B cell (primary cell): ENCODE measurements at regions not wholly inside any gene's neighbourhood (a gene's known extent, or its start where the extent isn't known, plus 50 kb on each side); places are given as distances from the start of the nearest gene placed in this dataset.

Experiments
- ATAC-seq: fragments of 200-7000 bp; cut with Tn5 transposase; one replicate; pipeline ENCODE4 v1.10.0; 2021; ENCODE audit warnings: low read depth, mild to moderate bottlenecking, moderate number of reproducible peaks, moderate library complexity
- CTCF ChIA-PET: fragments of 350-600 bp; sonication (Branson Sonifier 250); formaldehyde crosslinking; loops from one replicate; lab custom pipeline; 2021; ENCODE audit warnings: antibody characterized with exemption, inconsistent platforms; lab: Charles Lee
- POLR2A ChIA-PET: fragments of 350-600 bp; sonication (Branson Sonifier 250); formaldehyde crosslinking; loops from one replicate; lab custom pipeline; 2021; ENCODE audit warnings: antibody characterized with exemption; lab: Charles Lee
- DNase-seq: peaks from one replicate; pipeline ENCODE4 v3.0.0; 2013
- H2AFZ ChIP-seq: 2 replicates; pipeline ENCODE4 v1.6.1; 2012; ENCODE audit warnings: mild to moderate bottlenecking, low read depth, low read length; ENCODE audit not compliant: insufficient read depth, poor library complexity, severe bottlenecking
- H3K27ac ChIP-seq, 2 donors: 1 replicate in 1 of 2; 2 replicates in 1 of 2; pipeline ENCODE4 v1.5.1; 2012 to 2013; ENCODE audit warnings: low read length in 2 of 2, mild to moderate bottlenecking in 2 of 2, moderate library complexity in 1 of 2
- H3K27me3 ChIP-seq, 4 experiments: fragments of 200-600 bp in 1 of 4; sonication (generic) in 1 of 4; replicated peaks in 1 of 4; 1 replicate in 2 of 4; 2 replicates in 2 of 4; pipeline versions ENCODE4 v1.6.1 to v1.7.0; 2013 to 2016; ENCODE audit warnings: low read length in 3 of 4, mild to moderate bottlenecking in 2 of 4, mixed read lengths in 1 of 4, moderate library complexity in 1 of 4; ENCODE audit not compliant: insufficient read depth in 4 of 4, control insufficient read depth in 3 of 4; ENCODE audit errors: control extremely low read depth in 1 of 4
- H3K36me3 ChIP-seq, 2 experiments: replicated peaks in 1 of 2; 1 replicate in 1 of 2; 2 replicates in 1 of 2; pipeline versions ENCODE4 v1.6.1 to v1.7.1; 2013; ENCODE audit warnings: low read length in 1 of 2; ENCODE audit not compliant: insufficient read depth in 2 of 2, control insufficient read depth in 1 of 2; ENCODE audit errors: control extremely low read depth in 1 of 2, extremely low read depth in 1 of 2
- H3K4me1 ChIP-seq, 2 donors: fragments of 200-600 bp in 1 of 2; sonication (generic) in 1 of 2; 1 replicate in 1 of 2; 2 replicates in 1 of 2; pipeline versions ENCODE4 v1.5.1 to v1.6.1; 2013 to 2017; ENCODE audit warnings: low read length in 2 of 2; ENCODE audit not compliant: control insufficient read depth in 2 of 2, insufficient read depth in 2 of 2
- H3K4me2 ChIP-seq: replicated peaks from 2 replicates; pipeline ENCODE3; 2012; ENCODE audit warnings: mild to moderate bottlenecking, low read depth, low read length; ENCODE audit not compliant: poor library complexity, severe bottlenecking
- H3K4me3 ChIP-seq, 5 experiments: fragments of 200-600 bp in 1 of 5; sonication (generic) in 1 of 5; 1 replicate in 3 of 5; 2 replicates in 2 of 5; pipeline versions ENCODE4 v1.5.1 to v1.7.0; 2011 to 2016; ENCODE audit warnings: low read length in 4 of 5, mild to moderate bottlenecking in 4 of 5, low read depth in 2 of 5, control low read depth in 1 of 5, moderate library complexity in 1 of 5; ENCODE audit not compliant: insufficient read depth in 1 of 5; ENCODE audit errors: control extremely low read depth in 1 of 5, extremely low read depth in 1 of 5
- H3K79me2 ChIP-seq: fragments of 200-600 bp; sonication (generic); one replicate; pipeline ENCODE4 v1.6.0; 2016; ENCODE audit warnings: low read length; ENCODE audit not compliant: control insufficient read depth, insufficient read depth
- H3K9ac ChIP-seq: fragments of 200-600 bp; sonication (generic); 2 replicates; pipeline ENCODE4 v1.6.1; 2017; ENCODE audit warnings: mild to moderate bottlenecking, low read length, moderate library complexity
- H3K9me3 ChIP-seq, 3 donors: one replicate each; pipeline versions ENCODE4 v1.6.1 to v1.7.1; 2013; ENCODE audit warnings: low read length in 2 of 3; ENCODE audit not compliant: control insufficient read depth in 2 of 3, insufficient read depth in 1 of 3; ENCODE audit errors: control extremely low read depth in 1 of 3
- H4K20me1 ChIP-seq: 2 replicates; pipeline ENCODE4 v1.6.0; 2012; ENCODE audit warnings: mild to moderate bottlenecking, low read length; ENCODE audit not compliant: insufficient read depth, control insufficient read depth, poor library complexity, severe bottlenecking
- H3K27ac Mint-ChIP-seq: one replicate; pipeline ENCODE4 v1.8.0; 2021; ENCODE audit warnings: mixed read lengths
- H3K27me3 Mint-ChIP-seq: one replicate; pipeline ENCODE4 v1.8.0; 2021; ENCODE audit warnings: mixed read lengths
- H3K4me1 Mint-ChIP-seq: one replicate; pipeline ENCODE4 v1.8.0; 2021; ENCODE audit warnings: mixed read lengths
- H3K4me3 Mint-ChIP-seq: one replicate; pipeline ENCODE4 v1.8.0; 2021; ENCODE audit warnings: mixed read lengths
- H3K9me3 Mint-ChIP-seq: one replicate; pipeline ENCODE4 v1.8.0; 2022; ENCODE audit warnings: mixed read lengths; ENCODE audit not compliant: insufficient read depth
- EZH2 ChIP-seq: IDR thresholded peaks from 2 replicates; pipeline ENCODE4 v1.6.1; 2012; ENCODE audit warnings: borderline replicate concordance, low read depth, mild to moderate bottlenecking, moderate library complexity, low read length; ENCODE audit not compliant: insufficient read depth, poor library complexity, severe bottlenecking
- WGBS: methylation state at CpG from one replicate; pipeline ENCODE4 v1.1.5; 2013; ENCODE audit warnings: missing lambda C conversion rate; ENCODE audit not compliant: insufficient coverage; 5-methylcytosine and 5-hydroxymethylcytosine counted together
- intact Hi-C: fragments of 100-400 bp; cut with micrococcal nuclease; formaldehyde crosslinking; loops from one replicate; pipeline ENCODE4 v1.10.0; 2022
- TF ChIP-seq, protein P1 (sequence below): fragments of 200-600 bp; IDR thresholded peaks from one replicate; pipeline ENCODE4 v1.8.0; 2022; ENCODE audit warnings: antibody characterized with exemption, mild to moderate bottlenecking

DNA sequence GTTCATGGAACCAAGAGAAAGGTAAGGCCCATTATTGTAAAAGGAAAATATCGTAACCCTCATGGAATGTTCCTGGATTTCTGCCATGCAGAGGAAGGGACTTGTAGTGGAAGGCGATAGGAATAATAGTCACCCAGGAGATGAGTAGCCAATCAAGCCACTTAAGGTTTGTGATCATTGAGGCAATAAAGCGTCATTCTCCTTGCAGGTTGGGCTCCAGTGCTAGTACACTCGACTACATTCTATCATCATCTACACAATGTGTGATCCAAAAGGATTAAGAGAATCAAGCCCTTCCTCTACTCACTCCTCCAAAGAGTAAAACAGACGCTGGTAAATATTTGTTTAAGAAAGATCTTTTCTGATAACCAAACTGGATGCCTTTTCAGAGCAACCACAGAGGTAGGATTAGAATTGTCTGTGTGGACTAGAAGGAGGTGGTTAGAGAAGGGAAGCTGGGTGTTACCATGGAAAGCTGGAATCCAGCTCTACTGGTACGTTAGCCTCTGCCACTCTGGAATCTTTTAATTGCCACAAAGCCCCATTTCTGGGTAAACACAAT lies 245.7 kb downstream of the IKZF2 start:
- H4K20me1 ChIP-seq: no peaks in the 10 kb centered on the region
- Mint-ChIP-seq H3K27ac (no peak overlapping the region), H3K4me3 (no peak overlapping the region), H3K4me1 (no peaks in the 10 kb centered on the region), H3K9me3 (no peaks in the 10 kb centered on the region), H3K27me3 (no peaks in the 10 kb centered on the region)
- no peak overlapping the region for H2AFZ ChIP-seq
- 100% methylated on average over 2 of the region's 6 CpGs for WGBS
- ATAC-seq (no peak), DNase-seq (no peak)
- ChIA-PET POLR2A (no interaction called here), CTCF (no interaction called here)
- no peaks in the 10 kb centered on the region for H3K9me3 ChIP-seq
- intact Hi-C loops: no loop called here
- no peaks in the 10 kb centered on the region for H3K79me2 ChIP-seq
- no peaks in the 10 kb centered on the region for H3K27me3 ChIP-seq
- H3K36me3 ChIP-seq: no peaks in the 10 kb centered on the region
- TF ChIP-seq, protein P1, sequence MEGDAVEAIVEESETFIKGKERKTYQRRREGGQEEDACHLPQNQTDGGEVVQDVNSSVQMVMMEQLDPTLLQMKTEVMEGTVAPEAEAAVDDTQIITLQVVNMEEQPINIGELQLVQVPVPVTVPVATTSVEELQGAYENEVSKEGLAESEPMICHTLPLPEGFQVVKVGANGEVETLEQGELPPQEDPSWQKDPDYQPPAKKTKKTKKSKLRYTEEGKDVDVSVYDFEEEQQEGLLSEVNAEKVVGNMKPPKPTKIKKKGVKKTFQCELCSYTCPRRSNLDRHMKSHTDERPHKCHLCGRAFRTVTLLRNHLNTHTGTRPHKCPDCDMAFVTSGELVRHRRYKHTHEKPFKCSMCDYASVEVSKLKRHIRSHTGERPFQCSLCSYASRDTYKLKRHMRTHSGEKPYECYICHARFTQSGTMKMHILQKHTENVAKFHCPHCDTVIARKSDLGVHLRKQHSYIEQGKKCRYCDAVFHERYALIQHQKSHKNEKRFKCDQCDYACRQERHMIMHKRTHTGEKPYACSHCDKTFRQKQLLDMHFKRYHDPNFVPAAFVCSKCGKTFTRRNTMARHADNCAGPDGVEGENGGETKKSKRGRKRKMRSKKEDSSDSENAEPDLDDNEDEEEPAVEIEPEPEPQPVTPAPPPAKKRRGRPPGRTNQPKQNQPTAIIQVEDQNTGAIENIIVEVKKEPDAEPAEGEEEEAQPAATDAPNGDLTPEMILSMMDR: no peak
- TF ChIP-seq EZH2: no peak
- no peak overlapping the region for H3K27ac ChIP-seq
- no peak overlapping the region for H3K4me2 ChIP-seq
- H3K4me1 ChIP-seq: no peaks in the 10 kb centered on the region
- no peak overlapping the region for H3K9ac ChIP-seq
- no peak overlapping the region for H3K4me3 ChIP-seq

DNA sequence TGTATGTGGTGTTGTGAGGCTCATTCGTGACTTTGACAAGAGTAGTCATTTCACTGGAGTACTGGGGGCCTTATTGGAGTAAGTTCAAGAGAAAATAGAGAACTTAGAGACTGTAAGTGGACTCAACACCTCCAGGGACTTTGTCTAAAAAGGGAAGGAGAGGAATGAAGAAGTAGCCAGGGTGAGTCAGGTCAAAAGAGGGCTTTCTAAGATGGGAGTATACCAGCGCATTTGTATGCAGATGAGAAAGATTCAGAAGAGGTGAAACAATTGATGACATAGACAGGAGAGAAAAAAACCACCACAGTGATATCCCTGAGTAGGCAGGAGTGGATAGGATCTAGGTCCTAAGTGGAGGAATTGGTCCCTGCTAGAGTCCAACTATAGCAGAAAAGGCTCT lies 246.8 kb downstream of the IKZF2 start:
- WGBS: 56% methylated on average over 1 of the region's 2 CpGs
- CTCF ChIA-PET: no interaction called here

More for the DNA sequence above, 246.8 kb downstream of the IKZF2 start:
- H3K4me1 ChIP-seq: no peaks in the 10 kb centered on the region
- ATAC-seq: no peak
- intact Hi-C loops: no loop called here
- POLR2A ChIA-PET: no interaction called here
- H3K79me2 ChIP-seq: no peaks in the 10 kb centered on the region
- H4K20me1 ChIP-seq: no peaks in the 10 kb centered on the region
- H3K4me3 ChIP-seq: no peak overlapping the region
- no peak for DNase-seq
- H3K4me3 Mint-ChIP-seq: no peak overlapping the region
- no peak overlapping the region for H3K4me2 ChIP-seq
- no peak overlapping the region for H3K27ac ChIP-seq
- H3K9me3 ChIP-seq: no peaks in the 10 kb centered on the region
- H3K9ac ChIP-seq: no peak overlapping the region
- no peaks in the 10 kb centered on the region for H3K9me3 Mint-ChIP-seq
- H3K36me3 ChIP-seq: no peaks in the 10 kb centered on the region
- H3K4me1 Mint-ChIP-seq: no peaks in the 10 kb centered on the region
- no peak overlapping the region for H3K27ac Mint-ChIP-seq
- TF ChIP-seq EZH2: no peak
- TF ChIP-seq, protein P1: no peak
- no peaks in the 10 kb centered on the region for H3K27me3 Mint-ChIP-seq
- no peak overlapping the region for H2AFZ ChIP-seq
- H3K27me3 ChIP-seq: no peaks in the 10 kb centered on the region
